Inflammatory macrophage treated with lipopolysaccharide for 1 hour (primary cell): ENCODE measurements at regions not wholly inside any gene's neighbourhood (a gene's known extent, or its start where the extent isn't known, plus 50 kb on each side); places are given as distances from the start of the nearest gene placed in this dataset.
"Not testable (repeated sequence)": the region's sequence is repeated elsewhere in the genome, so short reads cannot be mapped to it uniquely, and the experiment has no call there.

Experiments used
- DNase-seq, 2 donors: peaks; one replicate each; pipeline ENCODE4 v3.0.0-alpha.2; 2020 to 2022

DNA sequence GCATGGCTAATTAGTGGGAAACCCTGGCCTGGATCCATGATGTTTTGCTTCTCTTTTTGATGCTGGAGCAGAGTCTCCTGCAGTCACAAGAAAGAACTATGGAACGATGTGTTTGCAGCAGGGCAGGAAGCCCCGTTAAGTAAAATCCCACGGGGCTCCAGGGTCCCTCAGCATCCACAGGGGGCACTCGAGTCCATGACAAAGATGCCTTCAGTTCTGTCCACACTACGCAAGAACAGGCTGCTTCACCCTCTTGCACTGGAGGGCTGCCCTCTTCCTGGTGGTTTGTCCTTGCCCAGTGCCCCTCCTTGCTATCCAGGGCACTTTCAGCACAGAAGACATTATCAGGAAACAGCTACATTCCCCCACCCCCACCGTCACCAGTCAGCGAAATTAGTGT is 196.9 kb downstream of the POTED start:
- DNase-seq, result not testable (repeated sequence)

DNA sequence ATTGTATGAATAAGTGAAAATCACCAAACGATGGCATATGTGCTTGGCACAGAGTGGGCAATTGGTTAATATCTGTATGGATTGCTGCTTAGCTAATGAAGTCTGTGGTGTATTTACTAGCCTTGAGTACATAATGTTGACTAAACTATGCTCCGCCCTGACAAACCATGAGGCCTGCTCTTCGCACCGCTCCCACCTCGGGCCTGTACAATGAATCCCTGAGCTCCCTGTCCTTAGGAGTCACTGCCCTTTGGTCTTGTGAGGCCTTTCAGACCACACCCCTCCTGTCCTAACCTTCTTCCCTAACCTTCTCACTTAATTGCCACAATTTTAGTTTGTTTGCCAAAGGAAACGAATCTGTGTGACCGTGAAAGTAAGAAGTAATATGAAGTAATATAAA is 193.2 kb downstream of the POTED start:
- not testable (repeated sequence) for DNase-seq
